ENCODE measurements at regions not wholly inside any gene's neighbourhood (a gene's known extent, or its start where the extent isn't known, plus 50 kb on each side); places are given as distances from the start of the nearest gene placed in this dataset.
"Not testable (repeated sequence)": the region's sequence is repeated elsewhere in the genome, so short reads cannot be mapped to it uniquely, and the experiment has no call there.

- DNase-seq (ENCODE audit: low read depth in 2 of 2), result not testable (repeated sequence)
Measured at GRCh38 chr5:106246044-106246745, 1424.5 kb downstream of the EFNA5 start.

GRCh38 chr5:106241409-106241808 lies 1429.3 kb downstream of the EFNA5 start:
- no peak for DNase-seq (ENCODE audit: low read depth in 2 of 2)

- DNase-seq (ENCODE audit: low read depth in 2 of 2), result no peak
Measured at GRCh38 chr5:106205916-106206571, 1464.7 kb downstream of the EFNA5 start.

- no peak for DNase-seq (ENCODE audit: low read depth in 2 of 2)
Measured at GRCh38 chr5:106202035-106202434, 1468.7 kb downstream of the EFNA5 start.

GRCh38 chr5:106200971-106201370 lies 1469.8 kb downstream of the EFNA5 start:
- DNase-seq (ENCODE audit: low read depth in 2 of 2), result no peak

- DNase-seq (ENCODE audit: low read depth in 2 of 2), result no peak
Measured at GRCh38 chr5:106195679-106196474, 1474.9 kb downstream of the EFNA5 start.

GRCh38 chr5:106189121-106189809 lies 1481.5 kb downstream of the EFNA5 start:
- no peak for DNase-seq (ENCODE audit: low read depth in 2 of 2)

- DNase-seq (ENCODE audit: low read depth in 2 of 2), result no peak
Measured at GRCh38 chr5:106185661-106186081, 1485.1 kb downstream of the EFNA5 start.

GRCh38 chr5:106174903-106175302 lies 1495.8 kb downstream of the EFNA5 start:
- DNase-seq (ENCODE audit: low read depth in 2 of 2), result no peak

- DNase-seq (ENCODE audit: low read depth in 2 of 2), result no peak
Measured at GRCh38 chr5:106172681-106173532, 1497.8 kb downstream of the EFNA5 start.

GRCh38 chr5:106171708-106172107 lies 1499.0 kb downstream of the EFNA5 start:
- DNase-seq (ENCODE audit: low read depth in 2 of 2), result no peak

- DNase-seq (ENCODE audit: low read depth in 2 of 2), result no peak
Measured at GRCh38 chr5:106171132-106171531, 1499.6 kb downstream of the EFNA5 start.

- DNase-seq (ENCODE audit: low read depth in 2 of 2), result no peak
Measured at GRCh38 chr5:106167766-106168165, 1503.0 kb downstream of the EFNA5 start.

- DNase-seq (ENCODE audit: low read depth in 2 of 2), result no peak
Measured at GRCh38 chr5:106163233-106163632, 1507.5 kb downstream of the EFNA5 start.

GRCh38 chr5:106159616-106160015 lies 1511.1 kb downstream of the EFNA5 start:
- no peak for DNase-seq (ENCODE audit: low read depth in 2 of 2)

- no peak for DNase-seq (ENCODE audit: low read depth in 2 of 2)
Measured at GRCh38 chr5:106154280-106154716, 1516.4 kb downstream of the EFNA5 start.

GRCh38 chr5:106152569-106152968 lies 1518.2 kb downstream of the EFNA5 start:
- no peak for DNase-seq (ENCODE audit: low read depth in 2 of 2)

GRCh38 chr5:106142116-106142515 lies 1528.6 kb downstream of the EFNA5 start:
- DNase-seq (ENCODE audit: low read depth in 2 of 2), result no peak

- no peak for DNase-seq (ENCODE audit: low read depth in 2 of 2)
Measured at GRCh38 chr5:106140101-106140500, 1530.6 kb downstream of the EFNA5 start.

- no peak for DNase-seq (ENCODE audit: low read depth in 2 of 2)
Measured at GRCh38 chr5:106136061-106136460, 1534.7 kb downstream of the EFNA5 start.

- no peak for DNase-seq (ENCODE audit: low read depth in 2 of 2)
Measured at GRCh38 chr5:106135473-106135872, 1535.3 kb downstream of the EFNA5 start.

All from stimulated activated CD4-positive, alpha-beta T cell treated with anti-CD3 and anti-CD28 coated beads, Interleukin-4, amount 100 ng/mL, for 48 hours (primary cell).